Right lobe of liver (tissue), 6 donors: ENCODE measurements at regions not wholly inside any gene's neighbourhood (a gene's known extent, or its start where the extent isn't known, plus 50 kb on each side); places are given as distances from the start of the nearest gene placed in this dataset.

Source experiments
- ATAC-seq, 4 donors: fragments of 200-7000 bp; cut with Tn5 transposase; one replicate each; pipeline ENCODE4 v1.9.1; 2020; ENCODE audit warnings: mild to moderate bottlenecking in 4 of 4, moderate library complexity in 4 of 4
- DNase-seq, 3 donors: peaks; one replicate each; pipeline ENCODE4 v3.0.0-alpha.2; 2020
- H3K27ac ChIP-seq, 3 donors: fragments of 200-600 bp; one replicate each; pipeline ENCODE4 v1.8.0; 2022
- H3K27me3 ChIP-seq, 2 donors: fragments of 200-600 bp; one replicate each; pipeline ENCODE4 v1.8.0; 2022
- H3K36me3 ChIP-seq, 4 donors: fragments of 200-600 bp; sonication (generic) in 1 of 4; one replicate each; pipeline versions ENCODE4 v1.5.1 to v1.8.0; 2017 to 2022; ENCODE audit warnings: control low read depth in 1 of 4
- H3K4me1 ChIP-seq, 4 donors: fragments of 200-600 bp; sonication (generic) in 1 of 4; one replicate each; pipeline versions ENCODE4 v1.5.1 to v1.8.0; 2017 to 2022; ENCODE audit warnings: control low read depth in 1 of 4
- H3K4me3 ChIP-seq, 3 donors: fragments of 200-600 bp; one replicate each; pipeline ENCODE4 v1.8.0; 2022
- H3K9me3 ChIP-seq, 4 donors: fragments of 200-600 bp; sonication (generic) in 1 of 4; one replicate each; pipeline versions ENCODE4 v1.5.1 to v1.8.0; 2017 to 2022; ENCODE audit warnings: control low read depth in 1 of 4
- CTCF ChIP-seq, 4 donors: fragments of 200-600 bp in 3 of 4; fragments of 450-650 bp in 1 of 4; IDR thresholded peaks; one replicate each; pipeline versions ENCODE4 v1.5.1 to v1.8.0; 2016 to 2022; ENCODE audit warnings: antibody characterized with exemption in 4 of 4, mild to moderate bottlenecking in 2 of 4
- POLR2A ChIP-seq: fragments of 450-650 bp; IDR thresholded peaks from one replicate; pipeline ENCODE4 v1.6.1; 2017; ENCODE audit warnings: antibody characterized with exemption, mild to moderate bottlenecking
- WGBS: methylation state at CpG from one replicate; pipeline ENCODE4 v1.1.6; 2018; ENCODE audit warnings: low coverage, low lambda C conversion rate; ENCODE audit not compliant: insufficient coverage; ENCODE audit errors: missing lambda C conversion rate; 5-methylcytosine and 5-hydroxymethylcytosine counted together
- intact Hi-C, 2 donors: fragments of 100-400 bp; cut with DNase I; formaldehyde crosslinking; loops; one replicate each; pipeline versions ENCODE4 v1.11.2 to v1.14.1; 2022
- donor health status: DM: no; HTN: yes; CAD: no.
- donor health status: DM: no; HTN: no; CAD: no.
- donor health status: DM: no; HTN: no; CAD: no.
- donor health status: DM: no; HTN: yes; CAD: no.
- donor health status: DM: no; HTN: yes; CAD: no.

GRCh38 chr12:114285554-114285953 lies 120.4 kb downstream of the TBX5 start:
- Histone ChIP-seq H3K36me3 (no peaks in the 10 kb centered on the region), H3K9me3 (no peaks in the 10 kb centered on the region), H3K27ac (no peak overlapping the region), H3K27me3 (no peaks in the 10 kb centered on the region), H3K4me1 (no peaks in the 10 kb centered on the region), H3K4me3 (no peak overlapping the region)
- ATAC-seq (no peak), DNase-seq (no peak)
- 0% methylated on average over 1 of the region's 1 CpG for WGBS
- intact Hi-C loops = no loop called here
- no peak for TF ChIP-seq CTCF (IDR thresholded peaks at IDR 0.05)
- TF ChIP-seq POLR2A = no peak

GRCh38 chr12:114284041-114284440 lies 121.9 kb downstream of the TBX5 start:
- Histone ChIP-seq H3K9me3 (no peaks in the 10 kb centered on the region), H3K36me3 (no peaks in the 10 kb centered on the region), H3K27me3 (no peaks in the 10 kb centered on the region), H3K4me3 (no peak overlapping the region), H3K4me1 (no peaks in the 10 kb centered on the region), H3K27ac (no peak overlapping the region)
- DNase-seq = no peak
- 0% methylated on average over 1 of the region's 4 CpGs for WGBS
- TF ChIP-seq POLR2A = no peak
- no peak for TF ChIP-seq CTCF (IDR thresholded peaks at IDR 0.05)
- intact Hi-C loops = no loop called here
- no peak for ATAC-seq

- TF ChIP-seq POLR2A (no peak), CTCF (IDR thresholded peaks at IDR 0.05) (no peak)
- intact Hi-C loops = no loop called here
- H3K4me3 ChIP-seq = no peak overlapping the region
Observed at GRCh38 chr12:114275932-114276785, 129.8 kb downstream of the TBX5 start.

GRCh38 chr12:114275086-114275485 lies 130.9 kb downstream of the TBX5 start:
- Histone ChIP-seq H3K27me3 (no peaks in the 10 kb centered on the region), H3K36me3 (no peaks in the 10 kb centered on the region), H3K4me1 (no peaks in the 10 kb centered on the region), H3K27ac (no peak overlapping the region), H3K4me3 (no peak overlapping the region), H3K9me3 (no peaks in the 10 kb centered on the region)
- no peak for TF ChIP-seq CTCF (IDR thresholded peaks at IDR 0.05)
- TF ChIP-seq POLR2A = no peak
- WGBS = 64% methylated on average over 4 of the region's 4 CpGs
- no peak for DNase-seq
- intact Hi-C loops = no loop called here
- no peak for ATAC-seq

More at GRCh38 chr12:114275932-114276785, 129.8 kb downstream of the TBX5 start:
- no peaks in the 10 kb centered on the region for H3K27me3 ChIP-seq
- H3K36me3 ChIP-seq = no peaks in the 10 kb centered on the region
- no peaks in the 10 kb centered on the region for H3K4me1 ChIP-seq
- no peaks in the 10 kb centered on the region for H3K9me3 ChIP-seq
- ATAC-seq (no peak), DNase-seq (no peak)
- WGBS = 18% methylated on average over 3 of the region's 3 CpGs
- H3K27ac ChIP-seq = no peak overlapping the region
